GM23338 (cell line): ENCODE measurements at regions not wholly inside any gene's neighbourhood (a gene's known extent, or its start where the extent isn't known, plus 50 kb on each side); places are given as distances from the start of the nearest gene placed in this dataset.

Source experiments
- CREB1 ChIP-seq: fragments of 250-450 bp; sonication (Bioruptor Pico); IDR thresholded peaks from 2 replicates; pipeline ENCODE4 v1.5.0; 2020; ENCODE audit warnings: low read depth, mild to moderate bottlenecking, moderate library complexity
- EZH2 ChIP-seq: fragments of 200-600 bp; sonication (generic); IDR thresholded peaks from one replicate; pipeline ENCODE4 v1.8.0; 2017; ENCODE audit warnings: antibody characterized with exemption, mild to moderate bottlenecking, low read depth; ENCODE audit not compliant: unreplicated experiment
- JUNB ChIP-seq: IDR thresholded peaks from one replicate; pipeline ENCODE4 v1.6.1; 2016; ENCODE audit warnings: antibody characterized with exemption; ENCODE audit not compliant: unreplicated experiment
- NANOG ChIP-seq: IDR thresholded peaks from 2 replicates; pipeline ENCODE4 v1.6.1; 2016; ENCODE audit warnings: antibody characterized with exemption, borderline replicate concordance
- POLR2AphosphoS5 ChIP-seq: IDR thresholded peaks from 2 replicates; pipeline ENCODE4 v1.6.1; 2016; ENCODE audit warnings: antibody characterized with exemption, low read depth
- REST ChIP-seq: IDR thresholded peaks from one replicate; pipeline ENCODE4 v1.6.1; 2018; ENCODE audit warnings: antibody characterized with exemption; ENCODE audit not compliant: unreplicated experiment
- STAT1 ChIP-seq: IDR thresholded peaks from one replicate; pipeline ENCODE4 v1.6.1; 2016; ENCODE audit warnings: antibody characterized with exemption; ENCODE audit not compliant: unreplicated experiment
- ZNF114 ChIP-seq: fragments of 250-450 bp; sonication (Bioruptor Pico); IDR thresholded peaks from 2 replicates; pipeline ENCODE4 v1.5.0; 2020; ENCODE audit warnings: mild to moderate bottlenecking, moderate library complexity
- ZNF331 ChIP-seq: fragments of 250-450 bp; sonication (Bioruptor Pico); IDR thresholded peaks from 2 replicates; pipeline ENCODE4 v1.5.0; 2020; ENCODE audit warnings: low read depth, mild to moderate bottlenecking, moderate library complexity
- ZNF462 ChIP-seq: fragments of 250-450 bp; sonication (Bioruptor Pico); IDR thresholded peaks from 2 replicates; pipeline ENCODE4 v1.5.0; 2020; ENCODE audit warnings: mild to moderate bottlenecking, moderate library complexity

- TF ChIP-seq ZNF462 (CRISPR knock-in tag): no peak
- no peak for TF ChIP-seq ZNF331 (CRISPR knock-in tag)
- TF ChIP-seq JUNB: no peak
- TF ChIP-seq EZH2: no peak
- no peak for TF ChIP-seq ZNF114 (CRISPR knock-in tag)
- no peak for TF ChIP-seq NANOG
- no peak for TF ChIP-seq POLR2AphosphoS5
- TF ChIP-seq CREB1 (CRISPR knock-in tag): no peak
- TF ChIP-seq STAT1: no peak
- no peak for TF ChIP-seq REST
Measured at GRCh38 chr9:29945012-29945411, 2371.7 kb upstream of the C9orf72 start (continued).
